WTC11 (cell line): ENCODE measurements at regions not wholly inside any gene's neighbourhood (a gene's known extent, or its start where the extent isn't known, plus 50 kb on each side); places are given as distances from the start of the nearest gene placed in this dataset.

Source experiments
- ATAC-seq: fragments of 200-7000 bp; cut with Tn5 transposase; 2 replicates; pipeline ENCODE4 v1.10.0; 2021; ENCODE audit warnings: mild to moderate bottlenecking, moderate library complexity
- CTCF ChIA-PET: fragments of 300-600 bp; sonication (Branson Sonifier 250); formaldehyde crosslinking; loops from one replicate; lab custom pipeline; 2021; ENCODE audit warnings: antibody characterized with exemption; lab: Charles Lee
- POLR2A ChIA-PET: fragments of 350-600 bp; sonication (Branson Sonifier 250); formaldehyde crosslinking; loops from one replicate; lab custom pipeline; 2021; ENCODE audit warnings: antibody characterized with exemption; lab: Charles Lee
- DNase-seq: peaks from one replicate; pipeline ENCODE4 v3.0.0; 2021; ENCODE audit warnings: low spot score
- H3K27ac Mint-ChIP-seq: 2 replicates; pipeline ENCODE4 v1.8.0; 2021; ENCODE audit warnings: mixed read lengths
- H3K27me3 Mint-ChIP-seq: 2 replicates; pipeline ENCODE4 v1.8.0; 2021; ENCODE audit warnings: low read depth, mild to moderate bottlenecking, moderate library complexity, mixed read lengths
- H3K36me3 Mint-ChIP-seq: 2 replicates; pipeline ENCODE4 v1.8.0; 2021; ENCODE audit warnings: mixed read lengths
- H3K4me1 Mint-ChIP-seq: 2 replicates; pipeline ENCODE4 v1.8.0; 2022; ENCODE audit warnings: mixed read lengths
- H3K4me3 Mint-ChIP-seq: 2 replicates; pipeline ENCODE4 v1.8.0; 2021; ENCODE audit warnings: mild to moderate bottlenecking, moderate library complexity, mixed read lengths
- H3K9me3 Mint-ChIP-seq: 2 replicates; pipeline ENCODE4 v1.8.0; 2021; ENCODE audit warnings: mixed read lengths
- AFF4 ChIP-seq: sonication (generic); formaldehyde crosslinking; IDR thresholded peaks from 2 replicates; pipeline ENCODE4 v1.8.1; 2023; ENCODE audit warnings: mild to moderate bottlenecking, missing genetic modification reagents, borderline replicate concordance
- ARID4B ChIP-seq: sonication (generic); formaldehyde crosslinking; IDR thresholded peaks from 2 replicates; pipeline ENCODE4 v1.8.0; 2023; ENCODE audit warnings: missing genetic modification reagents, mild to moderate bottlenecking, borderline replicate concordance
- CREB1 ChIP-seq: sonication (generic); formaldehyde crosslinking; IDR thresholded peaks from 2 replicates; pipeline ENCODE4 v1.8.0; 2023; ENCODE audit warnings: mild to moderate bottlenecking, missing genetic modification reagents
- ELF4 ChIP-seq: sonication (generic); formaldehyde crosslinking; IDR thresholded peaks from 2 replicates; pipeline ENCODE4 v1.8.1; 2022; ENCODE audit warnings: low read depth, mild to moderate bottlenecking, moderate library complexity, missing genetic modification reagents
- FOXJ3 ChIP-seq: sonication (generic); formaldehyde crosslinking; IDR thresholded peaks from 2 replicates; pipeline ENCODE4 v1.9.0; 2021; ENCODE audit warnings: missing genetic modification reagents, mild to moderate bottlenecking, borderline replicate concordance
- FOXK1 ChIP-seq: sonication (generic); formaldehyde crosslinking; IDR thresholded peaks from 2 replicates; pipeline ENCODE4 v1.8.0; 2022; ENCODE audit warnings: mild to moderate bottlenecking, moderate library complexity, missing genetic modification reagents
- GRHL2 ChIP-seq: fragments of 250-450 bp; sonication (Bioruptor Pico); IDR thresholded peaks from 2 replicates; pipeline ENCODE4 v1.8.0; 2022; ENCODE audit warnings: mild to moderate bottlenecking, moderate library complexity; ENCODE audit not compliant: insufficient replicate concordance, severe bottlenecking
- JAZF1 ChIP-seq: fragments of 250-450 bp; sonication (Bioruptor Pico); IDR thresholded peaks from 2 replicates; pipeline ENCODE4 v1.9.0; 2021; ENCODE audit warnings: moderate library complexity, mild to moderate bottlenecking, inconsistent platforms
- MYBL2 ChIP-seq: sonication (generic); formaldehyde crosslinking; IDR thresholded peaks from 2 replicates; pipeline ENCODE4 v1.8.1; 2023; ENCODE audit warnings: mild to moderate bottlenecking, moderate library complexity, missing genetic modification reagents
- NR1H2 ChIP-seq: sonication (generic); formaldehyde crosslinking; IDR thresholded peaks from 2 replicates; pipeline ENCODE4 v1.9.0; 2021; ENCODE audit warnings: mild to moderate bottlenecking, moderate library complexity, missing genetic modification reagents
- TCF7 ChIP-seq: sonication (generic); formaldehyde crosslinking; IDR thresholded peaks from 2 replicates; pipeline ENCODE4 v1.8.0; 2022; ENCODE audit warnings: mild to moderate bottlenecking, low read depth, missing genetic modification reagents, moderate library complexity
- ZNF425 ChIP-seq: fragments of 250-450 bp; sonication (Bioruptor Pico); conservative IDR thresholded peaks from 2 replicates; pipeline ENCODE4 v1.9.0; 2021; ENCODE audit warnings: mild to moderate bottlenecking
- ZNF532 ChIP-seq: fragments of 250-450 bp; sonication (Bioruptor Pico); IDR thresholded peaks from 2 replicates; pipeline ENCODE4 v1.9.0; 2021; ENCODE audit warnings: mild to moderate bottlenecking, borderline replicate concordance
- TF ChIP-seq, protein P1 (sequence below): sonication (generic); formaldehyde crosslinking; IDR thresholded peaks from 2 replicates; pipeline ENCODE4 v1.8.1; 2023; ENCODE audit warnings: mild to moderate bottlenecking, missing genetic modification reagents, moderate library complexity

DNA sequence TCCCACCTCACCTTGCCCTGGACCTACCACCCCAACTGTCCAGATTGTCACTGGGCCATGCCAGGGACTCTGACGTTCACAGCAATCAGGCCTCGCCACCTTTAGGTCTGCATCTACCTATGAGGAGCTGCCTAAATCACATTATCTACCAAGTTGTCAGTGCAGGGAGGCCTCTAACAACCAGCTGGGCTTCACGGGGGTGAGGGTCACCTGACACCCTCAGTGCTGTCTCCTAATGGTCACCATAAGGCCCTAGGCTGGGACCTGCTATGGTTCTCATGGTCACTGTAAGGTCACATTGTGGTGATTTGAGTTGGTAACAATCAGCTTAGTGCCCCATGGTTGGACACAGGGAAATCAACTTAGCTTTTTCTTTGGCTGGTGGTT, 119.2 kb upstream of the CXCL14 start (continued):
- TF ChIP-seq ZNF532 (CRISPR knock-in tag) (no peak), TCF7 (CRISPR knock-in tag) (no peak)

DNA sequence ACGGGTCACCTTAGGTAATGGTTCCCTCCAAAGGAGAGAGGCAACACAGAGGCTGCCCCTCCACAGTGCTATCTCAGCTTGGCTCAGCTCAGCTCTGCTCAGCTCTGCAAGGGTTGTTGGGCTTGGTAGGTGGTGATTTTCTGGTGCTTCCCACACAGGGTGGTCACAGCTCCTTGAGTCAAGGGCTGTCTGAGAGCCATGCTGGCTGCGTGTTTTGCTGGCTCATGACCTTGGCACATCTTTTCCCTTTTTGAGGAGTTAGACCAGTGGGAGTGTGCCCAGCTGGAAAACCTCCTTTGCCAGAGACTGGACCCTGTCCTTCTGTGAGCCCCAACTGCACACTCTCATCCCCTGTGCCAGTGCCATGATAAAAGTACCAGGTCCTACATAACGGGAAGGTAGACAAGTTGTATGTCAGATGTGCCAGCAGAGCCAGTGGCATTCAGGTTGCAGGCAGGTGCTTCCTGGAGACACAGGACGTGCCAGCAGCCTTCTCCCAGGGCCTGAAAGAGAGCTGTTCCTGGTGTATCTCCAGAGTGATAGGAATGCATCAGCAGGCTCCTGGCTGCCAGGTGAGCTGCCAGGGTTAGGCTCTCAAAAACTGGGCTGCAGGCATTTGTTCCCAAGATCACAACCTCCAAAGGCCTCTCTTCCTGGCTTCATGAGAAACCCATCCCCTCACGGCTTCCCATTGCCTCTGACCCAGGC, 118.6 kb upstream of the CXCL14 start:
- DNase-seq (no peak), ATAC-seq (no peak)
- CTCF ChIA-PET, result no interaction called here
- Mint-ChIP-seq H3K4me1 (peaks cover 5% of the 10 kb centered on the region; the same call in 1 of the 2 replicates), H3K4me3 (no peak overlapping the region), H3K36me3 (no peaks in the 10 kb centered on the region), H3K9me3 (no peaks in the 10 kb centered on the region), H3K27me3 (no peaks in the 10 kb centered on the region), H3K27ac (no peak overlapping the region)
- POLR2A ChIA-PET, result no interaction called here
- TF ChIP-seq FOXK1 (CRISPR knock-in tag) (no peak), ELF4 (CRISPR knock-in tag) (no peak), MYBL2 (CRISPR knock-in tag) (no peak), GRHL2 (CRISPR knock-in tag) (no peak), NR1H2 (CRISPR knock-in tag) (no peak)
- TF ChIP-seq, protein P1, sequence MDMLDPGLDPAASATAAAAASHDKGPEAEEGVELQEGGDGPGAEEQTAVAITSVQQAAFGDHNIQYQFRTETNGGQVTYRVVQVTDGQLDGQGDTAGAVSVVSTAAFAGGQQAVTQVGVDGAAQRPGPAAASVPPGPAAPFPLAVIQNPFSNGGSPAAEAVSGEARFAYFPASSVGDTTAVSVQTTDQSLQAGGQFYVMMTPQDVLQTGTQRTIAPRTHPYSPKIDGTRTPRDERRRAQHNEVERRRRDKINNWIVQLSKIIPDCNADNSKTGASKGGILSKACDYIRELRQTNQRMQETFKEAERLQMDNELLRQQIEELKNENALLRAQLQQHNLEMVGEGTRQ (CRISPR knock-in tag), result no peak

DNA sequence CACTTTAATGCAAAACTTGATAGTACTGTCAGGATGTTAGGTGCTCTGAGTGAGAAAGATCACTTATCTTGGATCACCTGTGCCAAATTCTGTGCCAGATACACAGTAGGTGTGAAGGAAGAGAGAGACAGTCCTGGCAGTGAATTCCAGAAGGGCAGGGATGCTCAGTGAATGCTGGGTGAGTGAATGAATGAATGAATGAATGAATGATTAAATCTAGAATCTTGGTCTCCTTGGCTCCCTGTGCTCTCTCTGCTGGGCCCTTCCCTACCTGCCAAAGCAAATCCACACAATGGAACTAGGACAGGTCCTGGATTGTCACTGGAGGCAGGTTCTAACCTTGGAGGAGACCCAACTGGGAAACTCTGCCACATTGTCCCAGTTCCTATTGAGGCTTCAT, 117.5 kb upstream of the CXCL14 start:
- TF ChIP-seq AFF4 (CRISPR knock-in tag) (no peak), JAZF1 (CRISPR knock-in tag) (no peak), NR1H2 (CRISPR knock-in tag) (no peak), FOXJ3 (CRISPR knock-in tag) (no peak), ZNF425 (CRISPR knock-in tag) (no peak), ARID4B (CRISPR knock-in tag) (no peak), CREB1 (CRISPR knock-in tag) (no peak)
- Mint-ChIP-seq H3K4me3 (no peak overlapping the region), H3K36me3 (no peaks in the 10 kb centered on the region), H3K27ac (no peak overlapping the region), H3K27me3 (peaks cover 5% of the 10 kb centered on the region; the same call in 1 of the 2 replicates), H3K9me3 (no peaks in the 10 kb centered on the region), H3K4me1 (peaks cover 5% of the 10 kb centered on the region; the same call in 1 of the 2 replicates)
- ATAC-seq (no peak), DNase-seq (no peak)
- CTCF ChIA-PET, result no interaction called here
- POLR2A ChIA-PET, result no interaction called here
